GM12874 (cell line): ENCODE measurements at regions not wholly inside any gene's neighbourhood (a gene's known extent, or its start where the extent isn't known, plus 50 kb on each side); places are given as distances from the start of the nearest gene placed in this dataset.

Experiments used
- CTCF ChIP-seq: IDR thresholded peaks from 2 replicates; pipeline ENCODE4 v1.5.1; 2011; ENCODE audit warnings: low read depth, mild to moderate bottlenecking, control low read depth, low read length, moderate library complexity; ENCODE audit not compliant: insufficient read depth

- no peak for TF ChIP-seq CTCF
Observed at GRCh38 chr2:84301717-84302116, 157.4 kb downstream of the SUCLG1 start.

GRCh38 chr2:84300696-84301029 is 158.4 kb downstream of the SUCLG1 start:
- TF ChIP-seq CTCF = no peak

- TF ChIP-seq CTCF = no peak
Observed at GRCh38 chr2:84299211-84299775, 159.8 kb downstream of the SUCLG1 start.

- no peak for TF ChIP-seq CTCF
Observed at GRCh38 chr2:84297155-84297554, 161.9 kb downstream of the SUCLG1 start.

GRCh38 chr2:84293791-84294380 is 165.2 kb downstream of the SUCLG1 start:
- TF ChIP-seq CTCF = no peak

- no peak for TF ChIP-seq CTCF
Observed at GRCh38 chr2:84292545-84292944, 166.5 kb downstream of the SUCLG1 start.

- no peak for TF ChIP-seq CTCF
Observed at GRCh38 chr2:84290537-84290936, 168.5 kb downstream of the SUCLG1 start.

- no peak for TF ChIP-seq CTCF
Observed at GRCh38 chr2:84288293-84288692, 170.8 kb downstream of the SUCLG1 start.
